ENCODE measurements at regions not wholly inside any gene's neighbourhood (a gene's known extent, or its start where the extent isn't known, plus 50 kb on each side); places are given as distances from the start of the nearest gene placed in this dataset.

GRCh38 chr5:91840412-91840811, 457.3 kb upstream of the ARRDC3 start:
- TF ChIP-seq GATA3 (IDR thresholded peaks at IDR 0.05; ENCODE audit: low read depth, low read length) (no peak), GATA2 (IDR thresholded peaks at IDR 0.05; ENCODE audit: low read depth, low read length) (no peak)
